HL-60 (cell line): ENCODE measurements at regions not wholly inside any gene's neighbourhood (a gene's known extent, or its start where the extent isn't known, plus 50 kb on each side); places are given as distances from the start of the nearest gene placed in this dataset.
"Not testable (repeated sequence)": the region's sequence is repeated elsewhere in the genome, so short reads cannot be mapped to it uniquely, and the experiment has no call there.

ENCODE experiments used
- POLR2AphosphoS5 ChIP-seq: IDR thresholded peaks from 2 replicates; pipeline ENCODE4 v1.6.1; 2012; ENCODE audit warnings: low read depth
- TF ChIP-seq, protein P1 (sequence below): IDR thresholded peaks from one replicate; pipeline ENCODE4 v1.5.1; 2011; ENCODE audit warnings: low read length, control low read depth, inconsistent platforms; ENCODE audit not compliant: insufficient read depth
- TF ChIP-seq, protein P2 (sequence below): IDR thresholded peaks from 2 replicates; pipeline ENCODE4 v1.6.1; 2012; ENCODE audit warnings: low read depth; ENCODE audit not compliant: insufficient replicate concordance

DNA sequence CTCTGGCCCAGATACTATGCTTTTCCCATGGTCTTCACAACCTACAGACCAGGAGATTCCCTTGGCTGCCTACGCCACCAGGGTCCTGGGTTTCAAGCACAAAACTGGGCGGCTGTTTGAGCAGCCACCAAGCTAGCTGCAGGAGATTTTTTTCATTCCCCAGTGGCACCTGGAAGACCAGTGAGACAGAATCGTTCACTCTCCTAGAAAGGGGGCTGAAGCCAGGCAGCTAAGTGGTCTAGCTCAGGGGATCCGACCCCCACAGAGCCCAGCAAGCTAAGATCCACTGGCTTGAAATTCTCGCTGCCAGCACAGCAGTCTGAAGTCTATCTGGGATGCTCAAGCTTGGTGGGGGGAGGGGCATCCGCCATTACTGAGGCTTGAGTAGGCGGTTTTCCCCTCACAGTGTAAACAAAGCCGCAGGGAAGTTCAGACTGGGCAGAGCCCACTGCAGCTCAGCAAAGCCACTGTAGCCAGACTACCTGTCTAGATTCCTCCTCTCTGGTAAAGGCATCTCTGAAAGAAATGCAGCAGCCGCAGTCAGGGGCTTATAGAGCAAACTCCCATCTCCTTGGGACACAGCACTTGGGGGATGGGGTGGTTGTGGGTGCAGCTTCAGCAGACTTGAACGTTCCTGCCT is 168.7 kb upstream of the ADAMTSL1 start:
- TF ChIP-seq, protein P1, sequence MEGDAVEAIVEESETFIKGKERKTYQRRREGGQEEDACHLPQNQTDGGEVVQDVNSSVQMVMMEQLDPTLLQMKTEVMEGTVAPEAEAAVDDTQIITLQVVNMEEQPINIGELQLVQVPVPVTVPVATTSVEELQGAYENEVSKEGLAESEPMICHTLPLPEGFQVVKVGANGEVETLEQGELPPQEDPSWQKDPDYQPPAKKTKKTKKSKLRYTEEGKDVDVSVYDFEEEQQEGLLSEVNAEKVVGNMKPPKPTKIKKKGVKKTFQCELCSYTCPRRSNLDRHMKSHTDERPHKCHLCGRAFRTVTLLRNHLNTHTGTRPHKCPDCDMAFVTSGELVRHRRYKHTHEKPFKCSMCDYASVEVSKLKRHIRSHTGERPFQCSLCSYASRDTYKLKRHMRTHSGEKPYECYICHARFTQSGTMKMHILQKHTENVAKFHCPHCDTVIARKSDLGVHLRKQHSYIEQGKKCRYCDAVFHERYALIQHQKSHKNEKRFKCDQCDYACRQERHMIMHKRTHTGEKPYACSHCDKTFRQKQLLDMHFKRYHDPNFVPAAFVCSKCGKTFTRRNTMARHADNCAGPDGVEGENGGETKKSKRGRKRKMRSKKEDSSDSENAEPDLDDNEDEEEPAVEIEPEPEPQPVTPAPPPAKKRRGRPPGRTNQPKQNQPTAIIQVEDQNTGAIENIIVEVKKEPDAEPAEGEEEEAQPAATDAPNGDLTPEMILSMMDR, result not testable (repeated sequence)
- TF ChIP-seq POLR2AphosphoS5, result not testable (repeated sequence)
- TF ChIP-seq, protein P2, sequence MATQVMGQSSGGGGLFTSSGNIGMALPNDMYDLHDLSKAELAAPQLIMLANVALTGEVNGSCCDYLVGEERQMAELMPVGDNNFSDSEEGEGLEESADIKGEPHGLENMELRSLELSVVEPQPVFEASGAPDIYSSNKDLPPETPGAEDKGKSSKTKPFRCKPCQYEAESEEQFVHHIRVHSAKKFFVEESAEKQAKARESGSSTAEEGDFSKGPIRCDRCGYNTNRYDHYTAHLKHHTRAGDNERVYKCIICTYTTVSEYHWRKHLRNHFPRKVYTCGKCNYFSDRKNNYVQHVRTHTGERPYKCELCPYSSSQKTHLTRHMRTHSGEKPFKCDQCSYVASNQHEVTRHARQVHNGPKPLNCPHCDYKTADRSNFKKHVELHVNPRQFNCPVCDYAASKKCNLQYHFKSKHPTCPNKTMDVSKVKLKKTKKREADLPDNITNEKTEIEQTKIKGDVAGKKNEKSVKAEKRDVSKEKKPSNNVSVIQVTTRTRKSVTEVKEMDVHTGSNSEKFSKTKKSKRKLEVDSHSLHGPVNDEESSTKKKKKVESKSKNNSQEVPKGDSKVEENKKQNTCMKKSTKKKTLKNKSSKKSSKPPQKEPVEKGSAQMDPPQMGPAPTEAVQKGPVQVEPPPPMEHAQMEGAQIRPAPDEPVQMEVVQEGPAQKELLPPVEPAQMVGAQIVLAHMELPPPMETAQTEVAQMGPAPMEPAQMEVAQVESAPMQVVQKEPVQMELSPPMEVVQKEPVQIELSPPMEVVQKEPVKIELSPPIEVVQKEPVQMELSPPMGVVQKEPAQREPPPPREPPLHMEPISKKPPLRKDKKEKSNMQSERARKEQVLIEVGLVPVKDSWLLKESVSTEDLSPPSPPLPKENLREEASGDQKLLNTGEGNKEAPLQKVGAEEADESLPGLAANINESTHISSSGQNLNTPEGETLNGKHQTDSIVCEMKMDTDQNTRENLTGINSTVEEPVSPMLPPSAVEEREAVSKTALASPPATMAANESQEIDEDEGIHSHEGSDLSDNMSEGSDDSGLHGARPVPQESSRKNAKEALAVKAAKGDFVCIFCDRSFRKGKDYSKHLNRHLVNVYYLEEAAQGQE, result not testable (repeated sequence)
